Tibial nerve (tissue), 4 donors: ENCODE measurements at regions not wholly inside any gene's neighbourhood (a gene's known extent, or its start where the extent isn't known, plus 50 kb on each side); places are given as distances from the start of the nearest gene placed in this dataset.
A peak's percentile ranks its signal among the peaks of the same experiment; 100 is the strongest.
"Not testable (repeated sequence)": the region's sequence is repeated elsewhere in the genome, so short reads cannot be mapped to it uniquely, and the experiment has no call there.

ENCODE experiments used
- DNase-seq, 2 donors: peaks; one replicate each; pipeline ENCODE4 v3.0.0-alpha.2; 2019; ENCODE audit warnings: low spot score in 2 of 2
- H3K27ac ChIP-seq, 4 donors: fragments of 200-600 bp; sonication (generic) in 3 of 4; one replicate each; pipeline ENCODE4 v1.5.1; 2017 to 2019; ENCODE audit warnings: mild to moderate bottlenecking in 1 of 4
- H3K27me3 ChIP-seq, 2 donors: fragments of 200-600 bp; sonication (generic) in 1 of 2; one replicate each; pipeline versions ENCODE4 v1.5.1 to v1.6.0; 2017 to 2019
- H3K36me3 ChIP-seq, 3 donors: fragments of 200-600 bp; sonication (generic); one replicate each; pipeline ENCODE4 v1.5.1; 2018 to 2019
- H3K4me1 ChIP-seq, 4 donors: fragments of 200-600 bp; sonication (generic) in 3 of 4; one replicate each; pipeline ENCODE4 v1.5.1; 2017 to 2019
- H3K4me3 ChIP-seq, 4 donors: fragments of 200-600 bp; sonication (generic) in 3 of 4; one replicate each; pipeline ENCODE4 v1.5.1; 2017 to 2019; ENCODE audit warnings: mild to moderate bottlenecking in 1 of 4, moderate library complexity in 1 of 4
- H3K9me3 ChIP-seq, 4 donors: fragments of 200-600 bp; sonication (generic) in 3 of 4; one replicate each; pipeline ENCODE4 v1.5.1; 2017 to 2019
- EP300 ChIP-seq, 2 donors: sonication (generic); formaldehyde crosslinking; IDR thresholded peaks; one replicate each; pipeline ENCODE4 v1.6.1; 2017; ENCODE audit warnings: antibody characterized with exemption in 2 of 2, mild to moderate bottlenecking in 1 of 2
- POLR2A ChIP-seq, 2 donors: fragments of 450-650 bp; IDR thresholded peaks; one replicate each; pipeline ENCODE4 v1.6.1; 2017; ENCODE audit warnings: antibody characterized with exemption in 2 of 2, mild to moderate bottlenecking in 2 of 2, moderate library complexity in 2 of 2
- WGBS, 2 donors: methylation state at CpG; one replicate each; pipeline ENCODE4 v1.1.5; 2018; 5-methylcytosine and 5-hydroxymethylcytosine counted together
- TF ChIP-seq, protein P1 (sequence below), 5 experiments: fragments of 200-600 bp in 3 of 5; fragments of 450-650 bp in 2 of 5; sonication (generic) in 3 of 5; IDR thresholded peaks; one replicate each; pipeline ENCODE4 v1.5.1; 2016 to 2019; ENCODE audit warnings: antibody characterized with exemption in 5 of 5, mild to moderate bottlenecking in 3 of 5, moderate library complexity in 2 of 5

DNA sequence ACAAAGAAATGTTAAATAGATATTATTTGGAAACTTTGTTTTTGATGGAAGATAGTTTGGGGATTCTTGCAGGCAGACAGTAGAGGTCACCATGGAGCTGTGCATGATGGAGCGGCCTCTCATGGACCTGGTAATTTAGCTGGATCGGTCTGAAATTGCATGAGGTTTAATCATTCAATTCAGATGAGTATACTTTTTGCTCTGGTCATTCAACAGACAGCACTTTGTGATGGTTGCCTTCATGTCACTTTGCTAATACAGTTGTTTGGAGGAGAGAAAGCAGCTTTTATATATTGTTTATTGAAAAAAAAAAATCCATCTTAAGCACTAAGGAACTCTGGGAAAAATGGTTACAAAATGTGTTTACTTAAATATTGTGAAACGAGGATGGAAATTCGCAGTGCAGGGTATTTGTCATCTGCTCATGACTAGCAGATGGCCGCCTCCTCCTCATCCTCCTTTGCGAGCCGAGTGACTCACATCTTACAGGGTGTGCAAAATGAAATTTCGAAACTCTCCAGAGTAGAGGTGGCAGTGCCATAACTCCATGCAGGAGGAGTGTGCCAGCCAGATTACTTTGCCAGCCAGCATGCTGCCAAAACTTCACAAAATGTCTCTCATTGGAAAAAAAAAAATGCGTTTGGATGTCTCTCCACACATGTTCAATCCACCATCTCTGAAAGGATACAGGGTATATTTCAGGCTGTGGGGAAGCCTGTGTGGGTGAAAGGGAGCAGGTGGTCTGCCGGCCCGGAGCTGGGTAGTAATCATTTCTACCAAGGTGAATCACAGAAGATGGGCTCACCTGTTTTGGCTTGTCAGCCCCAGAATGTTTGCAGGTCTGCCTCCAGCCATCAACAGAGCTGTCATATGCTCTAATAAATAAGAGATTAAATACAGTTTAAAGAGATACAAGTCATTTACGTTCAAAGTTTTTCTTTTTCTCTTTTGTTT is 314.9 kb upstream of the DIPK2B start:
- Histone ChIP-seq H3K36me3 (no peaks in the 10 kb centered on the region), H3K27ac (peak overlapping the region in 2 of 4 donors; percentile 20 to 47), H3K27me3 (peaks cover 0 to 13% of the 10 kb centered on the region in 2 donors), H3K9me3 (no peaks in the 10 kb centered on the region), H3K4me3 (no peak overlapping the region), H3K4me1 (peaks cover 0 to 18% (median 0%) of the 10 kb centered on the region in 4 donors)
- TF ChIP-seq, protein P1, sequence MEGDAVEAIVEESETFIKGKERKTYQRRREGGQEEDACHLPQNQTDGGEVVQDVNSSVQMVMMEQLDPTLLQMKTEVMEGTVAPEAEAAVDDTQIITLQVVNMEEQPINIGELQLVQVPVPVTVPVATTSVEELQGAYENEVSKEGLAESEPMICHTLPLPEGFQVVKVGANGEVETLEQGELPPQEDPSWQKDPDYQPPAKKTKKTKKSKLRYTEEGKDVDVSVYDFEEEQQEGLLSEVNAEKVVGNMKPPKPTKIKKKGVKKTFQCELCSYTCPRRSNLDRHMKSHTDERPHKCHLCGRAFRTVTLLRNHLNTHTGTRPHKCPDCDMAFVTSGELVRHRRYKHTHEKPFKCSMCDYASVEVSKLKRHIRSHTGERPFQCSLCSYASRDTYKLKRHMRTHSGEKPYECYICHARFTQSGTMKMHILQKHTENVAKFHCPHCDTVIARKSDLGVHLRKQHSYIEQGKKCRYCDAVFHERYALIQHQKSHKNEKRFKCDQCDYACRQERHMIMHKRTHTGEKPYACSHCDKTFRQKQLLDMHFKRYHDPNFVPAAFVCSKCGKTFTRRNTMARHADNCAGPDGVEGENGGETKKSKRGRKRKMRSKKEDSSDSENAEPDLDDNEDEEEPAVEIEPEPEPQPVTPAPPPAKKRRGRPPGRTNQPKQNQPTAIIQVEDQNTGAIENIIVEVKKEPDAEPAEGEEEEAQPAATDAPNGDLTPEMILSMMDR (IDR thresholded peaks at IDR 0.05) = peak; percentile 23 to 54 (median 51)
- TF ChIP-seq POLR2A (IDR thresholded peaks at IDR 0.05) = no peak
- TF ChIP-seq EP300 (IDR thresholded peaks at IDR 0.05) = peak; percentile 34 to 80
- 28 to 47% methylated on average over 12 of the region's 12 CpGs for WGBS, 2 donors
- DNase-seq = peak; percentile 21 to 45

DNA sequence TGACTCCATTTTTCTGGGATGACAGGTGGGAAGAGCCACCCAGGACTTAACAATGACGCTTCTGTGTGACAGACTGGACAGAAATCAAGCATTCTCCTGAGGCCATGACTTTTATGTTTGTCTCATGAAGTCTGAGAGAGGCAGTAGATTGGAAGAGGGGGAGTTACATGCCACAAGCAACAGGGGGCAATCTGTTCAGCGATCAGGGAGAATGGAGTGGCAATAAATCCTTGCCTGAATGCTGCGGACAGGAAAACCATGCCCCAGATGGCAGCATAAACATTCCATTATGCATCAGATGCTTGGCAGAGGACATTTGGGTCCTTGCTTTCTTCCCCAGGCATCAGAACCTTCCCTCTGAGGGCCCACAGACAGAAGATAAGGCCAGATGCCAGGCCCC is 312.4 kb upstream of the DIPK2B start:
- DNase-seq = no peak
- WGBS, 2 donors = 25 to 64% methylated on average over 2 to 3 of the region's 3 CpGs
- no peaks in the 10 kb centered on the region for H3K9me3 ChIP-seq
- H3K27me3 ChIP-seq = peaks cover 0 to 8% of the 10 kb centered on the region in 2 donors
- H3K4me1 ChIP-seq = peaks cover 0 to 15% (median 2%) of the 10 kb centered on the region in 4 donors
- TF ChIP-seq, protein P1 (IDR thresholded peaks at IDR 0.05) = no peak
- no peak for TF ChIP-seq EP300 (IDR thresholded peaks at IDR 0.05)
- TF ChIP-seq POLR2A (IDR thresholded peaks at IDR 0.05) = no peak
- H3K27ac ChIP-seq = no peak overlapping the region
- H3K36me3 ChIP-seq = no peaks in the 10 kb centered on the region
- no peak overlapping the region for H3K4me3 ChIP-seq

DNA sequence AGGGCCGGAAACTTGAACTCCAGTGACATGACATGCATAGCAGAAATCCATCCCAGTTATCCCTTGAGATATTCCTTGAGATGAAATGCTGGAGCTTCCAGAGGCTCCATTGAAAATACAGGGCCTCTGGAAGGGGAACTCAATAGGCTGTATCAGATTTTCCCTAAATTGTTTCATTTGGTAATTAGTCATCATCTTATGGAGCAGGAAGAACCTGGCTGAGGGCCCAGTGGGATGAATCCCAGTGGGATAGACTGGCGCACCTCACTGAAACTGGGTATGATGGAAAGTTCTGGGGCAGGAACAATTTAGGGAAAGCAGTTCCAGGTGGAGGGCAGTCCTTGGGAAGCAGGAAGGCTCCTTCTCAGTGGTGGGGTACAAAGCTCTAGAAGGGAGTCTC is 307.8 kb upstream of the DIPK2B start:
- Histone ChIP-seq H3K4me1 (peaks cover 0 to 27% (median 7%) of the 10 kb centered on the region in 4 donors), H3K27me3 (no peaks in the 10 kb centered on the region), H3K9me3 (no peaks in the 10 kb centered on the region), H3K27ac (peak overlapping the region in 1 of 4 donors; percentile 29), H3K4me3 (no peak overlapping the region), H3K36me3 (no peaks in the 10 kb centered on the region)
- no peak for TF ChIP-seq POLR2A (IDR thresholded peaks at IDR 0.05)
- no peak for TF ChIP-seq EP300 (IDR thresholded peaks at IDR 0.05)
- TF ChIP-seq, protein P1 (IDR thresholded peaks at IDR 0.05) = no peak
- WGBS, 2 donors = 68 to 81% methylated on average over 2 of the region's 2 CpGs
- DNase-seq = no peak

DNA sequence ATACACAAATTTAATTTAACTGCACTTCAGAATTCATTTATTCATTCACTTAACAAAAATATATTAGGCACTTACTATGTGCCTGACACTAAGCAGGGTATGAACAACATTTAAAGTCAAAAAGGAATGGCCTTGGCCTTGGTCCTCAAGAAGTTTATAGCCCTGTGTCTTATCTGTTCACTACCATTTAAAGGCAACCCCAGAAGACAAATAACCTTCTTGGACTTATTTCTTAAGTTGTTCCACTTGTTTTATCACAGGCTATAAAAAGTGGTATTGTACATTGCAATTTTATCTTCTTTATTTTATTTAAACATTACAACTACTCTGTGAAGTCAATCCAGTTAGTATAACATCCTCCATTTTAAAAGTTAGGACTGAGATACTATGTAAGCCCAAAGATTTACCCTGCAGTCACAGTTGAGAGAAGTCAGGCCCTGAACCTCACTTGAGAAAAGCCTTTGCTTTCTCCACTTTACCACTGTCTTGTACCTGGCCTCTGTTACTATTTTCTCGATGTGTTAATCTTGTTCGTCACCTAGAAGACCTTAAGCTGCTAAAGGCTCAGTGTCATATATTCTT is 305.6 kb upstream of the DIPK2B start:
- Histone ChIP-seq H3K27ac (peak overlapping the region in 3 of 4 donors; percentile 32 to 59 (median 45)), H3K4me3 (no peak overlapping the region), H3K36me3 (no peaks in the 10 kb centered on the region), H3K9me3 (no peaks in the 10 kb centered on the region), H3K4me1 (peaks cover 0 to 27% (median 7%) of the 10 kb centered on the region in 4 donors), H3K27me3 (no peaks in the 10 kb centered on the region)
- 90 to 97% methylated on average over 2 of the region's 2 CpGs for WGBS, 2 donors
- DNase-seq = no peak
- TF ChIP-seq POLR2A (IDR thresholded peaks at IDR 0.05) = no peak
- TF ChIP-seq, protein P1 (IDR thresholded peaks at IDR 0.05) = no peak
- no peak for TF ChIP-seq EP300 (IDR thresholded peaks at IDR 0.05)

DNA sequence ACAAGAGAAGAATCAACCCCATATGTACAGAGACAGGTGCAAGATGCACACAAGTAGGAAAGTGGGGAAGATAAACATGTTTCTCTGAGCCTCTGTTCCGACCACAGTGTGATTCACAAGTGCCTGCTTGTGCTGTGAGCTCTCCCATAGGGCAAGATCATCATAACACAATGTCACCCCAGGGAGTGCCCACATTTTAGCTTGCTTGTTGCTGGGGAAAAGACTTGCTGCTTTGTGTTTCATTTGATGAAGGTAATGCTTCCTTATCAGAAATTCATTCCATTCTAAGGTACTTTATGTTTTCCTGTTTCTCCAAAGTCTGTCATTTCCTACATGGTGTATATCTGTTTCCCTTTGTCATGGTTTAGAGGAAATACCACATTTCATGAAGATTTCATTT is 304.5 kb upstream of the DIPK2B start:
- no peak for TF ChIP-seq EP300 (IDR thresholded peaks at IDR 0.05)
- TF ChIP-seq, protein P1 (IDR thresholded peaks at IDR 0.05) = no peak
- TF ChIP-seq POLR2A (IDR thresholded peaks at IDR 0.05) = no peak
- no peaks in the 10 kb centered on the region for H3K27me3 ChIP-seq
- peaks cover 0 to 27% (median 7%) of the 10 kb centered on the region in 4 donors for H3K4me1 ChIP-seq
- H3K9me3 ChIP-seq = no peaks in the 10 kb centered on the region
- H3K4me3 ChIP-seq = no peak overlapping the region
- 0 to 45% methylated on average over 1 of the region's 1 CpG for WGBS, 2 donors
- no peaks in the 10 kb centered on the region for H3K36me3 ChIP-seq
- DNase-seq = no peak
- H3K27ac ChIP-seq = peak overlapping the region in 1 of 4 donors; percentile 52

DNA sequence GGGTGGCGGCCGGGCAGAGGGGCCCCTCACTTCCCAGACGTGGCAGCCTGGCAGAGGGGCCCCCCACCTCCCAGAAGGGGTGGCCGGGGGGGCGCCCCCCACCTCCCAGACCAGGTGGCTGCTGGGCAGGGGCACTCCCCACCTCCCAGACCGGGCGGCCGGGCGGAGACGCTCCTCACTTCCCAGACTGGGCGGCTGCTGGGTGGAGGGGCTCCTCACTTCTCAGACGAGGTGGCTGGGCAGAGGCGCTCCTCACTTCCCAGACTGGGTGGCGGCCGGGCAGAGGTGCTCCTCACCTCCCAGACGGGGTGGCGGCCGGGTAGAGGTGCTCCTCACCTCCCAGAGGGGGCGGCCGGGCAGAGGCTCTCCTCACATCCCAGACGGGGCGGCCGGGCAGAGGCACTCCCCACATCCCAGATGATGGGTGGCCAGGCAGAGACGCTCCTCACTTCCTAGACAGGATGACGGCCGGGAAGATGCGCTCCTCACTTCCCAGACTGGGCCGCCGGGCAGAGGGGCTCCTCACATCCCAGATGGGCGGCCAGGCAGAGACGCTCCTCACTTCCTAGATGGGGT is 303.2 kb upstream of the DIPK2B start:
- not testable (repeated sequence) for H3K36me3 ChIP-seq, H3K27ac ChIP-seq, DNase-seq, H3K4me3 ChIP-seq, H3K27me3 ChIP-seq, H3K9me3 ChIP-seq
- WGBS, 2 donors = 89% methylated on average over 17 of the region's 31 CpGs; no CpG with 5 or more reads in 1 of the 2 donors
- H3K4me1 ChIP-seq = peaks cover 0 to 27% (median 7%) of the 10 kb centered on the region in 4 donors
